MM.1S (cell line): ENCODE measurements at regions not wholly inside any gene's neighbourhood (a gene's known extent, or its start where the extent isn't known, plus 50 kb on each side); places are given as distances from the start of the nearest gene placed in this dataset.

Experiments used
- DNase-seq: peaks from one replicate; pipeline ENCODE4 v3.0.0-alpha.2; 2015
- H2AFZ ChIP-seq: fragments of 300-600 bp; sonication (generic); 2 replicates; pipeline ENCODE4 v1.6.0; 2016; ENCODE audit warnings: antibody characterized with exemption, low read length
- H3F3A ChIP-seq: fragments of 300-600 bp; sonication (generic); 2 replicates; pipeline ENCODE4 v1.6.1; 2016; ENCODE audit warnings: mild to moderate bottlenecking, antibody characterized with exemption, low read length, moderate library complexity, mixed read lengths; ENCODE audit not compliant: insufficient read depth
- H3K27ac ChIP-seq: fragments of 300-600 bp; sonication (generic); 2 replicates; pipeline ENCODE4 v1.5.1; 2016; ENCODE audit warnings: mild to moderate bottlenecking, low read length
- H3K27me3 ChIP-seq: fragments of 300-600 bp; sonication (generic); replicated peaks from 2 replicates; pipeline ENCODE4 v1.6.0; 2016; ENCODE audit warnings: low read length; ENCODE audit not compliant: insufficient read depth
- H3K36me3 ChIP-seq: fragments of 300-600 bp; sonication (generic); replicated peaks from 2 replicates; pipeline ENCODE4 v1.6.1; 2016; ENCODE audit warnings: mild to moderate bottlenecking, low read length, mixed read lengths; ENCODE audit not compliant: insufficient read depth
- H3K4me1 ChIP-seq: fragments of 300-600 bp; sonication (generic); 2 replicates; pipeline ENCODE4 v1.6.1; 2016; ENCODE audit warnings: low read length, mixed read lengths
- H3K4me2 ChIP-seq: fragments of 300-600 bp; sonication (generic); 2 replicates; pipeline ENCODE4 v1.6.0; 2016; ENCODE audit warnings: low read depth, low read length
- H3K4me3 ChIP-seq: fragments of 300-600 bp; sonication (generic); 2 replicates; pipeline ENCODE4 v1.5.1; 2016; ENCODE audit warnings: low read length, mixed read lengths
- H3K79me2 ChIP-seq: fragments of 300-600 bp; sonication (generic); 2 replicates; pipeline ENCODE4 v1.6.1; 2016; ENCODE audit warnings: mixed run types, low read length, mixed read lengths
- H3K9ac ChIP-seq: fragments of 300-600 bp; sonication (generic); 2 replicates; pipeline ENCODE4 v1.6.1; 2016; ENCODE audit warnings: low read length, mixed read lengths
- H3K9me2 ChIP-seq: fragments of 300-600 bp; sonication (generic); replicated peaks from 2 replicates; pipeline ENCODE4 v1.6.1; 2016; ENCODE audit warnings: mild to moderate bottlenecking, low read length, mixed read lengths; ENCODE audit not compliant: insufficient read depth
- H3K9me3 ChIP-seq: fragments of 300-600 bp; sonication (generic); replicated peaks from 2 replicates; pipeline ENCODE4 v1.6.1; 2016; ENCODE audit warnings: mild to moderate bottlenecking, low read length, mixed read lengths; ENCODE audit not compliant: insufficient read depth
- H4K20me1 ChIP-seq: fragments of 300-600 bp; sonication (generic); 2 replicates; pipeline ENCODE4 v1.6.1; 2016; ENCODE audit warnings: mild to moderate bottlenecking, low read length, moderate library complexity, mixed read lengths; ENCODE audit not compliant: insufficient read depth
- EZH2 ChIP-seq: fragments of 300-600 bp; sonication (generic); optimal IDR thresholded peaks from 2 replicates; pipeline ENCODE3; 2017; ENCODE audit warnings: low read depth, mild to moderate bottlenecking, antibody characterized with exemption, low read length, mixed read lengths
- EZH2phosphoT487 ChIP-seq: fragments of 300-600 bp; sonication (generic); IDR thresholded peaks from 2 replicates; pipeline ENCODE4 v1.6.1; 2018; ENCODE audit warnings: antibody characterized with exemption, low read length
- TF ChIP-seq, protein P1 (sequence below): fragments of 300-600 bp; sonication (generic); IDR thresholded peaks from 2 replicates; pipeline ENCODE4 v1.5.1; 2016; ENCODE audit warnings: antibody characterized with exemption, low read length, mixed read lengths

DNA sequence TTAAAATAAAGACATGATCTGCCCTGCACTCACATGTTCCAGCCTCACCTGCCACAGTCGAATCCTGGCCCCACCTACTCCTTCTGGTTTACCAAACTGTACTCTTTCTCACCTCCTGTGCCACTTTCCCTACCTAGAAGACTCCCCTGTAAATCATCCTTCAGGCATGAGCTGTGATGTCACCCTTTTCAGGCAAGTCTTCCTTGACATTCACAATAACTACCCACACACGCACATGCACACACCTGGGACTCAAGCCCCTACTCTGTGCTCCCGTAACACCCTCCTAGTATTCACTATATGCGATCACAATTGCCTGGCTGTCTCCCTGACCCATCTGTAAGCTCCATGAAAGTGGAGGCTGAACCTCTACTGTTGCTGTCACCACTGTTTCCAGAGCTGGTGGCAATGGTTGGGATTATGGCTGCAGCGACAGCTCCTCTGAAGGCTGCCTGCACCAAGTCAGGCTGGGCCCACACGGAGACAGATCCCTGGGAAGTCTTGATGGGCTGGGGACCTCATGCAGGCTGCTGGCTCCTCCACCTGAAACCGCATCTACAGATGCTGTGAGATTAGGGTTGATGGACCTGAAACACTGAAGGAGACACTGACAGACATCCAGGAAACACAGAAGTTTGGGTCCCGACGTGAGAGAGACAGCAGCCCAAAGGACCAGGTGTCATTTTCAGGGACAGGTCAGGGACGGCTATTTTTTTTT lies 611.1 kb downstream of the UQCRFS1 start:
- peak overlapping the region; percentile 23 for H3K4me2 ChIP-seq
- no peak overlapping the region for H3K4me3 ChIP-seq
- H3F3A ChIP-seq: peaks cover 36% of the 10 kb centered on the region
- H2AFZ ChIP-seq: no peak overlapping the region
- no peaks in the 10 kb centered on the region for H4K20me1 ChIP-seq
- no peaks in the 10 kb centered on the region for H3K9me2 ChIP-seq
- H3K4me1 ChIP-seq: peaks cover 57% of the 10 kb centered on the region
- no peaks in the 10 kb centered on the region for H3K27me3 ChIP-seq
- DNase-seq: peak; percentile 56
- TF ChIP-seq EZH2phosphoT487: no peak
- TF ChIP-seq EZH2: no peak
- TF ChIP-seq, protein P1, sequence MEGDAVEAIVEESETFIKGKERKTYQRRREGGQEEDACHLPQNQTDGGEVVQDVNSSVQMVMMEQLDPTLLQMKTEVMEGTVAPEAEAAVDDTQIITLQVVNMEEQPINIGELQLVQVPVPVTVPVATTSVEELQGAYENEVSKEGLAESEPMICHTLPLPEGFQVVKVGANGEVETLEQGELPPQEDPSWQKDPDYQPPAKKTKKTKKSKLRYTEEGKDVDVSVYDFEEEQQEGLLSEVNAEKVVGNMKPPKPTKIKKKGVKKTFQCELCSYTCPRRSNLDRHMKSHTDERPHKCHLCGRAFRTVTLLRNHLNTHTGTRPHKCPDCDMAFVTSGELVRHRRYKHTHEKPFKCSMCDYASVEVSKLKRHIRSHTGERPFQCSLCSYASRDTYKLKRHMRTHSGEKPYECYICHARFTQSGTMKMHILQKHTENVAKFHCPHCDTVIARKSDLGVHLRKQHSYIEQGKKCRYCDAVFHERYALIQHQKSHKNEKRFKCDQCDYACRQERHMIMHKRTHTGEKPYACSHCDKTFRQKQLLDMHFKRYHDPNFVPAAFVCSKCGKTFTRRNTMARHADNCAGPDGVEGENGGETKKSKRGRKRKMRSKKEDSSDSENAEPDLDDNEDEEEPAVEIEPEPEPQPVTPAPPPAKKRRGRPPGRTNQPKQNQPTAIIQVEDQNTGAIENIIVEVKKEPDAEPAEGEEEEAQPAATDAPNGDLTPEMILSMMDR: no peak
- peaks cover 15% of the 10 kb centered on the region for H3K79me2 ChIP-seq
- H3K27ac ChIP-seq: peak overlapping the region; percentile 86
- H3K9ac ChIP-seq: peak overlapping the region; percentile 16; the same call in 1 of the 2 replicates
- no peaks in the 10 kb centered on the region for H3K9me3 ChIP-seq
- no peaks in the 10 kb centered on the region; the same call in 1 of the 2 replicates for H3K36me3 ChIP-seq

DNA sequence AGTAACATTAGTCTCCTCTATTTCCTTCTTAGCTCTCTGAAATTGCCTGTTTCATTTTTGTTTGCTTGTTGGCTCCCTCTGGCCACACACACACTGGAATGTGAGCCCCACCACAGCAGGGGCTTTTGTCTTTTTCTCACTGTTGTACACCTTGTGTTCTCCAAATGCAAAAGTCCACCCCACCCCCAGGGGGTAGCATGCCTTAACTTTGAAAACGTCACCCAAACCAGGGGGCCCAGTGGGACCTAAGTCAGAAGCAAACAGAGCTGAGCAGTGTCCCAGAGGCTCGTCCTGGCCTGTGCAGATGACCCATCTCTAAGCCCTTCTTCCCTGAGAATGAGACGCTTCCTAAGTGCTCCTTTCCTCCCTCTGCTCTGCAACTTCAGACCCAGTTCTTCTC lies 614.1 kb downstream of the UQCRFS1 start:
- H3K4me2 ChIP-seq: no peak overlapping the region
- H3K9me3 ChIP-seq: no peaks in the 10 kb centered on the region
- H3K27me3 ChIP-seq: no peaks in the 10 kb centered on the region
- H2AFZ ChIP-seq: no peak overlapping the region
- H3K9ac ChIP-seq: no peak overlapping the region
- TF ChIP-seq, protein P1: no peak
- no peak for TF ChIP-seq EZH2
- no peak for TF ChIP-seq EZH2phosphoT487
- H3K4me1 ChIP-seq: peaks cover 30% of the 10 kb centered on the region
- peaks cover 25% of the 10 kb centered on the region for H3F3A ChIP-seq
- peaks cover 8% of the 10 kb centered on the region; the same call in 1 of the 2 replicates for H3K79me2 ChIP-seq
- DNase-seq: no peak
- no peaks in the 10 kb centered on the region for H4K20me1 ChIP-seq
- H3K4me3 ChIP-seq: no peak overlapping the region
- no peak overlapping the region for H3K27ac ChIP-seq
- H3K36me3 ChIP-seq: no peaks in the 10 kb centered on the region
- H3K9me2 ChIP-seq: no peaks in the 10 kb centered on the region

DNA sequence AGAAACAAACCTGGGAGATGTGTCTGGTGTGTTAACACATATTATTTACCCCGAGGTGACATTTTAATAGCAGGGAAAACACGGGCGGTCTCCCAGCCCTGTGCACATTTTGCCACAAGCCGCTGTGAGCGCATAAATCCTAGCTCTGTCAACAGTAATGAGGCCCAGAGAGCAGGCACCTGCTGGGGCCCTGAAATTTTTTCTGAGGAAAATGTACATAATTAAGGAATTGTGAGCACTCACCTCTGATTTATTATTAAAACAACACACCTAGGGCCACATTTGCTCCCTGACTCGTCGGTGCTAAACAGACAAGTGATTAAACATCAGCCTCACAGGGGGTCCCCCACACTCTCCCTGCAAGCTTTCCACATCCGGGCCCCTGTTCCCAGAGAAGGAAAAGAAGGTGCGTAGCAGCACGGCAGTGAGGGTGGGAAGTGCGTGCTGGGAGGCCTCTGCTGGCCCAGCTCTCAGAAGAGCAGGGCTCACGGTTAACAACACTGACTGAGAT lies 616.3 kb downstream of the UQCRFS1 start:
- Histone ChIP-seq H3K4me1 (peaks cover 9% of the 10 kb centered on the region), H3K36me3 (no peaks in the 10 kb centered on the region), H2AFZ (no peak overlapping the region), H3K9ac (no peak overlapping the region), H3K9me2 (no peaks in the 10 kb centered on the region), H3K27ac (no peak overlapping the region), H3K4me3 (no peak overlapping the region), H3K79me2 (peaks cover 8% of the 10 kb centered on the region; the same call in 1 of the 2 replicates), H3K9me3 (no peaks in the 10 kb centered on the region), H3F3A (peaks cover 4% of the 10 kb centered on the region), H3K4me2 (no peak overlapping the region), H3K27me3 (no peaks in the 10 kb centered on the region), H4K20me1 (no peaks in the 10 kb centered on the region)
- no peak for DNase-seq
- TF ChIP-seq EZH2phosphoT487: no peak
- TF ChIP-seq EZH2: no peak
- TF ChIP-seq, protein P1: no peak
